ENCODE measurements at regions not wholly inside any gene's neighbourhood (a gene's known extent, or its start where the extent isn't known, plus 50 kb on each side); places are given as distances from the start of the nearest gene placed in this dataset.

DNA sequence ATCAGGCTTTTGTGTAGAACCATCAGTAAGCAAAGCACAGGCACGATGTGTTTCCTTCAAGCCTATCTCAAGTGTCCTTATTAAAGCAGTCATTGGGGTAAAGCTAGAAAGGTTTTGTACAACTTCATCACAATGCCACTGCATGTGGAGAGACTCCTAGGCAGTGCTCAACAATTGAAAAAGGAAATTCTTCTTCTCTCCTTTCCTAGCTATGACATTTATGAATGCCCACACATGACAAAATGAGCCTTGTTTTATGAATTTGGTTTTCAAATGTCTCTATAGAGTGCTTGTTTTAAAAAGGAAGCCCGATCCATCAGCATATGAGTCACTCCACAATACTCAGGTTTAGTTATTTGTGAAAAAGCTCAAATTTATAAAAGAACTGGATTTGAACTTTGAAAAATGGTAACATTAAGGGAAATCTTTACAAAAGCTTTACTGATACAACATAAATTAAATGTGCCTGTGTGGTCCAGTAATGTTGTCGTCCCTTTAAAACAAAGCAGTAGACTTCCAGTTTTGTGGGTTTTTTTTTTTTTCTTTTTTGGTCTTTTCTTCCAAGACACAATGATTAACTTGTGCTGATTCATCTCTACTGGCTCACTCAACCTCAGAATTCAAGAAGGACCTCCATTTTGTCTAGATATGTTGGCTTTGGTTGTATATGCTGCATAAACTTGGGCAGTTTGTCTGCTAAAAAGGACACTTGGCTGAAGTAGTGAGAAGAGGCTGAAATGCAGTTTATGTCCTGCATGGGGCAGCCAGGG, 273.8 kb downstream of the GASK1B start:
- ATAC-seq, result no peak
- H3K4me3 ChIP-seq, result no peak overlapping the region
- no peaks in the 10 kb centered on the region for H3K4me1 ChIP-seq
- DNase-seq, result no peak
- no peak overlapping the region for H3K27ac ChIP-seq
- no peaks in the 10 kb centered on the region for H3K9me3 ChIP-seq
- TF ChIP-seq, protein P1, sequence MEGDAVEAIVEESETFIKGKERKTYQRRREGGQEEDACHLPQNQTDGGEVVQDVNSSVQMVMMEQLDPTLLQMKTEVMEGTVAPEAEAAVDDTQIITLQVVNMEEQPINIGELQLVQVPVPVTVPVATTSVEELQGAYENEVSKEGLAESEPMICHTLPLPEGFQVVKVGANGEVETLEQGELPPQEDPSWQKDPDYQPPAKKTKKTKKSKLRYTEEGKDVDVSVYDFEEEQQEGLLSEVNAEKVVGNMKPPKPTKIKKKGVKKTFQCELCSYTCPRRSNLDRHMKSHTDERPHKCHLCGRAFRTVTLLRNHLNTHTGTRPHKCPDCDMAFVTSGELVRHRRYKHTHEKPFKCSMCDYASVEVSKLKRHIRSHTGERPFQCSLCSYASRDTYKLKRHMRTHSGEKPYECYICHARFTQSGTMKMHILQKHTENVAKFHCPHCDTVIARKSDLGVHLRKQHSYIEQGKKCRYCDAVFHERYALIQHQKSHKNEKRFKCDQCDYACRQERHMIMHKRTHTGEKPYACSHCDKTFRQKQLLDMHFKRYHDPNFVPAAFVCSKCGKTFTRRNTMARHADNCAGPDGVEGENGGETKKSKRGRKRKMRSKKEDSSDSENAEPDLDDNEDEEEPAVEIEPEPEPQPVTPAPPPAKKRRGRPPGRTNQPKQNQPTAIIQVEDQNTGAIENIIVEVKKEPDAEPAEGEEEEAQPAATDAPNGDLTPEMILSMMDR (IDR thresholded peaks at IDR 0.05), result no peak
- intact Hi-C loops (cut with DNase I), result no loop called here
- no peaks in the 10 kb centered on the region for H3K36me3 ChIP-seq (ENCODE audit: insufficient read depth in 1 of 2, low read depth in 1 of 2)
- H3K27me3 ChIP-seq (ENCODE audit: insufficient read depth in 3 of 3, low read length in 2 of 3), result no peaks in the 10 kb centered on the region
- WGBS, 3 donors, result 79 to 82% (median 80%) methylated on average over 3 of the region's 3 CpGs

DNA sequence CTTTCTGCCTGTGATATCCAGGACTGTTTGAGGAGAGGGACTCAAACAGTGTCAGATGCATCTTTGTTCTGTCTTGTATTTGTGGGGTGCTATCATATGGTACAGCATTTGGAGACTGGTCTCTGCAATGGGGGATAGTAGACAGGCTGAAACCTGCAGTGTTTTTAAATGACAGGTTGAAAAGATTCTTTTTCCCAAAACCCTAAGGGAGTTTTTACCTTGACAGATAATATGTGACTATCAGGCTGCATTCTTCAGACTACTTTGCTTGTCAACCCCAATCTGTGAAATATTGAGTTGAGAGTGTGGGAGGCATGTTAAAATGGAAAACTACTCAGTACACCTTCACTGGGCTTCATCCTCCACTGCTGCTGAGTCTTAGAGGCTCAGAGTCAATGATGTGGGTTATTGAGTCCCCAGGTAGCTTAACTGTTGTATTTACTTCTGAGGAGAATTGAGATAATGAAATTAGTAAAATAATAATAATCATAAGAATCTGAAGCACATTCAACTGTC, 274.9 kb downstream of the GASK1B start:
- Histone ChIP-seq H3K36me3 (ENCODE audit: insufficient read depth in 1 of 2, low read depth in 1 of 2) (no peaks in the 10 kb centered on the region), H3K4me1 (no peaks in the 10 kb centered on the region), H3K4me3 (no peak overlapping the region), H3K27me3 (ENCODE audit: insufficient read depth in 3 of 3, low read length in 2 of 3) (no peaks in the 10 kb centered on the region), H3K27ac (no peak overlapping the region), H3K9me3 (no peaks in the 10 kb centered on the region)
- no peak for ATAC-seq
- TF ChIP-seq, protein P1 (IDR thresholded peaks at IDR 0.05), result no peak
- intact Hi-C loops (cut with DNase I), result no loop called here
- no peak for DNase-seq

DNA sequence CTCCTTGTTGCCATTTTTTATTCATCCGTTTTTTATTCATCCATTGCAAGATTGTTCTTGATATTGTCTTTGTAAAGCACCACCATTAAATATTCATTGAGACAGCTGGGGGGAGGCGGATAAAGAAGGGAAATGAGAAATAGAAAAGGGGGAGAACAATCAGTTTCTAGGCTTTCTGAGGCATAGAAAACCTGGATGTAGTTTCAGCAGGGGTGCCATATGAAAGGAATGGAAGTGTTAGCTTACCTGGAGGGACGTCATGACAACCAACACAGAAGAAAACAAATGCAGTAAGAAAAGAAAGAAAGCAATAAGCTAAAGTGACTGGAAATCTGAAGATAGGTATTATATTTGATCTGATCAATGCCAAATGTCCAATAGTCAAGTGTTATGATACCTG, 276.1 kb downstream of the GASK1B start:
- no peak for ATAC-seq
- Histone ChIP-seq H3K4me1 (no peaks in the 10 kb centered on the region), H3K4me3 (no peak overlapping the region), H3K36me3 (ENCODE audit: insufficient read depth in 1 of 2, low read depth in 1 of 2) (no peaks in the 10 kb centered on the region), H3K9me3 (no peaks in the 10 kb centered on the region), H3K27ac (no peak overlapping the region), H3K27me3 (ENCODE audit: insufficient read depth in 3 of 3, low read length in 2 of 3) (no peaks in the 10 kb centered on the region)
- 73 to 78% (median 74%) methylated on average over 3 of the region's 3 CpGs for WGBS, 3 donors
- TF ChIP-seq, protein P1 (IDR thresholded peaks at IDR 0.05), result no peak
- no peak for DNase-seq
- intact Hi-C loops (cut with DNase I), result no loop called here

DNA sequence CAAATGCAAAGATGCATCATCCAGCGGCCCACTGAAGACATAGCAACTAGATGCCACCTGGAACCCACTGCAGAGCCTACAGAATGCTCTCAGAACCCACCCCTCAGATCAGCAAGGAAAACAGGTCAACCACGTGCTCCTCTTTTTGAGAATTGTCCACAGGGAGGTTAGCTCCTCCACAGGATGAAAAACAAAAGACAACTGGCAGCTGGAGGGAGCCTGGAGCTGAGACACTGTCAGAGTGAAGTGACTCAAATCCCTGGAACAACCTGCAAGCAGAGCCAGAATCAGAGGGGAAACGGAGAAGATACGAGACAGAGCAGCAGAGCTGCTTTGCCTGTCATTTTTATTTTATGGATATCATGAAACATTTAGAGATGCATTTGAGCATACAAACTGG, 277.6 kb downstream of the GASK1B start:
- no peak overlapping the region for H3K4me3 ChIP-seq
- DNase-seq (no peak), ATAC-seq (no peak)
- H3K36me3 ChIP-seq (ENCODE audit: insufficient read depth in 1 of 2, low read depth in 1 of 2), result no peaks in the 10 kb centered on the region
- intact Hi-C loops (cut with DNase I), result no loop called here
- no peaks in the 10 kb centered on the region for H3K9me3 ChIP-seq
- H3K27me3 ChIP-seq (ENCODE audit: insufficient read depth in 3 of 3, low read length in 2 of 3), result no peaks in the 10 kb centered on the region
- TF ChIP-seq, protein P1 (IDR thresholded peaks at IDR 0.05), result no peak
- H3K4me1 ChIP-seq, result no peaks in the 10 kb centered on the region
- WGBS, 3 donors, result 49 to 54% (median 52%) methylated on average over 4 of the region's 4 CpGs
- H3K27ac ChIP-seq, result no peak overlapping the region

DNA sequence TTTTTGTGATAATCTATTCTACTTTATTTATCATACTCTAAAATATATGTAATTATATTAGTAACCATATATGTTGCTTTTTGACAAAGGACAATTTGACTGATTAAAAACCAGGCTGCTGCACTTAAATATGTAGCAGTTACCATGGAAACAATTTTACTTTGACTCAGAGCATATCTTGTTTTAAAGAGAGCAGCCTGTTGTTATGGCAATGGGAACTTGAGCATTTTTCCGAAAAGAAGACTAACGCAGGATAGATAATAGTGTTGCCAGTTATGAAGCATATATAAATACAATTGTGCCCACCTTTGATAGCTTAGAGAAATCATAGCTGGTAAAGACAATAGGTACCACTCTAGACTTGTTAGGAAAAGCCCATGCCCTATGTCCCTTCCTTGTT, 283.0 kb downstream of the GASK1B start:
- no peaks in the 10 kb centered on the region for H3K27me3 ChIP-seq (ENCODE audit: insufficient read depth in 3 of 3, low read length in 2 of 3)
- no peaks in the 10 kb centered on the region for H3K4me1 ChIP-seq
- DNase-seq (no peak), ATAC-seq (no peak)
- no peak overlapping the region for H3K4me3 ChIP-seq
- H3K9me3 ChIP-seq, result no peaks in the 10 kb centered on the region
- intact Hi-C loops (cut with DNase I), result no loop called here
- WGBS, 3 donors, result 65 to 77% (median 77%) methylated on average over 2 of the region's 2 CpGs
- no peaks in the 10 kb centered on the region for H3K36me3 ChIP-seq (ENCODE audit: insufficient read depth in 1 of 2, low read depth in 1 of 2)
- H3K27ac ChIP-seq, result no peak overlapping the region
- TF ChIP-seq, protein P1 (IDR thresholded peaks at IDR 0.05), result no peak

All from psoas muscle (tissue), 7 donors.